ENCODE measurements at regions not wholly inside any gene's neighbourhood (a gene's known extent, or its start where the extent isn't known, plus 50 kb on each side); places are given as distances from the start of the nearest gene placed in this dataset.

DNA sequence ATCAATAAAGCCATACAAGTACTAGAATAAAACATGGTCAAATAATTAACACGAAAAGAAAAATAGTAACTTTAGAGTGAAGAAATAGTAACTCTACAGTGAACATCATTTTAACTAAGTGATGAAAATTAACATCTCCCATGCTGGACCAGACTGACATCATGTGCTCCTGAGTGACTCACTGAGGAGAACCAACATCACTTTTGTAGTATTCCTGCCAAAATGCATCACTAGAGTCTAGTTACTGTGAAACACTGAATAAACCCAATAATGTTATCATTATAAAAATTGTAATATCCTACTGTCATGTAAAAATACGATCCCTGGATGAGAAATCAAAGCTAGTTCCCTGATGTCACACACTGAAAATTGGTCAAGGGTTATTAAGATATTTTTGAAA is 361.3 kb downstream of the CD109 start:
- DNase-seq (ENCODE audit: insufficient read length, low spot score) (no peak), FAIRE-seq (no peak)
- TF ChIP-seq, protein P1, sequence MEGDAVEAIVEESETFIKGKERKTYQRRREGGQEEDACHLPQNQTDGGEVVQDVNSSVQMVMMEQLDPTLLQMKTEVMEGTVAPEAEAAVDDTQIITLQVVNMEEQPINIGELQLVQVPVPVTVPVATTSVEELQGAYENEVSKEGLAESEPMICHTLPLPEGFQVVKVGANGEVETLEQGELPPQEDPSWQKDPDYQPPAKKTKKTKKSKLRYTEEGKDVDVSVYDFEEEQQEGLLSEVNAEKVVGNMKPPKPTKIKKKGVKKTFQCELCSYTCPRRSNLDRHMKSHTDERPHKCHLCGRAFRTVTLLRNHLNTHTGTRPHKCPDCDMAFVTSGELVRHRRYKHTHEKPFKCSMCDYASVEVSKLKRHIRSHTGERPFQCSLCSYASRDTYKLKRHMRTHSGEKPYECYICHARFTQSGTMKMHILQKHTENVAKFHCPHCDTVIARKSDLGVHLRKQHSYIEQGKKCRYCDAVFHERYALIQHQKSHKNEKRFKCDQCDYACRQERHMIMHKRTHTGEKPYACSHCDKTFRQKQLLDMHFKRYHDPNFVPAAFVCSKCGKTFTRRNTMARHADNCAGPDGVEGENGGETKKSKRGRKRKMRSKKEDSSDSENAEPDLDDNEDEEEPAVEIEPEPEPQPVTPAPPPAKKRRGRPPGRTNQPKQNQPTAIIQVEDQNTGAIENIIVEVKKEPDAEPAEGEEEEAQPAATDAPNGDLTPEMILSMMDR (IDR thresholded peaks at IDR 0.05; ENCODE audit: insufficient read depth, missing control alignments): no peak

- TF ChIP-seq, protein P1 (IDR thresholded peaks at IDR 0.05; ENCODE audit: insufficient read depth, missing control alignments): no peak
- FAIRE-seq (no peak), DNase-seq (ENCODE audit: insufficient read length, low spot score) (no peak)
Measured at GRCh38 chr6:74054190-74054589, 358.2 kb downstream of the CD109 start.

DNA sequence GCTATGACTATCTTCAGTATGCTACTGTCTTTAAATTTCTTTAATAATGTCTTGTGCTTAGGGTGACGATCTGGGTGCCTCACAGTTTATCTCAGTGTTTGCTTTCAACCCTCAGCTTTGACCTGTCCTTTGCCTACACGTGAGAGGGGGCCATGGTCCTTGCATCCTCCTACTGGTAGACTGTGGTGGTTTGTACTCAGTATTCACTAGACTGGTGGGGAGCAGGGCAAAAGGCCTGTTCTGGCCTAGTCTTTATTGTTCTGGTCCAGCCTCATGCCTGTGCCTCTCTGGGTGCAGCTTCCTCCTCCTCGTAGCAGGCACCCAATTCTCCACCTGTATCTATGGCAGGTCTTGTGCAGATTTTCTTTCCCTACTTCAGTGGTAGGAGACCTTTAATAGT is 354.9 kb downstream of the CD109 start:
- TF ChIP-seq, protein P1 (IDR thresholded peaks at IDR 0.05; ENCODE audit: insufficient read depth, missing control alignments): no peak
- FAIRE-seq (no peak), DNase-seq (ENCODE audit: insufficient read length, low spot score) (no peak)

DNA sequence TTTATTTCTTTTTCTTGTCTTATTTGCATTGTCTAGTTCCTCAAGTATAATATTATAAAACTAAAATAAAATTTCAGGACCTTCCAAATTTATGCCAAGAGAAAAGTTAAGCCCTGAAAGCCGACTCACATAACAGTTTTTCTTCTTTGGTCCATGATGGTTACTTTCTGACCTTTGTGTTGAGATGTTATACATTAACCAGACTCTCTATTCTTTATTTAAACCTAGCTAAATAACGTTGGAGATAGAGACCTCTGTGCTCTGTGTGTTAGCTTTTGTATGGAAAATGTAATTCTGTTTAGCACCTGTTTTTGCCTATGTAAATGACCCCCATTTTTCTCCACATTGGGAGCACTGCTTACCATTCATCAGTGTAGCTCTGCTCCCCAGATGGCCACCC is 352.4 kb downstream of the CD109 start:
- TF ChIP-seq, protein P1 (IDR thresholded peaks at IDR 0.05; ENCODE audit: insufficient read depth, missing control alignments): no peak
- DNase-seq (ENCODE audit: insufficient read length, low spot score) (no peak), FAIRE-seq (no peak)

DNA sequence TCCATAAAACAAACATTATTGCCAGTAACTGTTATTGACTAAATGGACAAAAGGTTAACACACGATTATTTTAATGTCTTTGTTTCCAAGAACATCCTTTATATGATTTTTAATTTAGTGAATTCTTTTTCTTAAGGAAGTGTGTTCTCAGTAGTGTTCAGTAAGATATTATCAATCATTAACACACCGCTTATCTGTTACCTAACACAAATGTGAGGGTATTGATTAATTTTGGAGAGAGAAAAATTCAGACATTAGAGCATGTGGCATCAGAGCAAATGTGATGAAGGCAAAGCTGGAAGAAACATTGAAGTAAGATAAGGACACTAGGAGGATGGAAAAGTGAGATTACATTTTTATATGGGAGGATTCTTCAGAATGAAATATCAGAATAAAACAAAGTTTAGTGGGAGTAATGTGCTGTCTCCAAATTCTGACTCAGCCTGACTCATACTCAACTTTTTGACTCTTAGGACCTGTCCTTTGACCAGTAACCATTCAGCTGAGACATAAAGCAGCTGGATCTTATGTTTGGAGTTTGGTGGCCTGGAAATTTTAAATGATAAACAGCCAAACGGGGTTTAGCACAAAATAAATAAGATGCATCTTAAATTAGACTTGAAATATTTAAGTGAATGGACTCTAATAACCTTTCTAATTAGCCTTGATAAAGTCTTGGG is 348.6 kb downstream of the CD109 start:
- TF ChIP-seq, protein P1 (IDR thresholded peaks at IDR 0.05; ENCODE audit: insufficient read depth, missing control alignments): no peak
- DNase-seq (ENCODE audit: insufficient read length, low spot score) (no peak), FAIRE-seq (no peak)

DNA sequence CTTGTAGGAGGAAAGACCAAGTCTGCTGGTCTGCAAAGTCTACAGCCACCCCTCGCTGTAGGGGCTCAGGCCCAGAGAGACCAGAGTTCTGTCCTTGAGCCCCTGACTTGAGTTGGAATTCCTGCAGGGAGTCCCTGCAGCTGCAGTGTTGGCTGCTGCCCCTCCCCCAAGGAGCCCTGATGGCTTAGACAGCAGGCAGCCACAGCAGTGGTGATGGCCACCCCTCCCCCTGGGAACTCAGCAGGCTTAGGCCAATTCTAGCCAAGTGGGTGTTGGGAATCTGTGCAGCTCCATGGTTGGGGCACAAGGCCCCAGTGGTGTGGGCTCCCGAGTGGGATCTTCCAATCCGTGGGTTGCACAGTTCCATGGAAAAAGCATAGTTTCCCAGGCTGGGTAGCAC is 345.4 kb downstream of the CD109 start:
- FAIRE-seq (no peak), DNase-seq (ENCODE audit: insufficient read length, low spot score) (no peak)
- TF ChIP-seq, protein P1 (IDR thresholded peaks at IDR 0.05; ENCODE audit: insufficient read depth, missing control alignments): no peak

DNA sequence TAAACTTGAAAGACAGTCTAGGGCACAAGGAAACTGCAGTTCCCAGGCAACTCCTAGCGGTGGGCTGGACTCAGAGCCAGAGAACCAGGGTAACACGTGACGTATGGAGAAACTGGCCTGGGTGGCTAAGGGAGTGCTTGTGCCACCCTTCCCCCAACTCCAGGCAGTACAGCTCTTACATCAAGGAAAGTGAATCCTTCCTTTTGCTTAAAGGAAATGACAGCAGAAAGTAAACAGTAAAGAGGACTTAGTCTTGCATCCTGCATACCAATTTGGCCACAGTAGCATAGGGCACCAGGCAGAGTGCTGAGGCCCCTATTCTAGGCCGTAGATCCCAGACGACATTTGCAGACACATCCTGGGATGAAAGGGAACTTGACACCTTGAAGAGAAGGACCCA is 322.8 kb downstream of the CD109 start:
- FAIRE-seq (no peak), DNase-seq (ENCODE audit: insufficient read length, low spot score) (no peak)
- TF ChIP-seq, protein P1 (IDR thresholded peaks at IDR 0.05; ENCODE audit: insufficient read depth, missing control alignments): no peak

All from D721Med (cell line).